Mucosa of descending colon (tissue), 3 donors: ENCODE measurements at regions not wholly inside any gene's neighbourhood (a gene's known extent, or its start where the extent isn't known, plus 50 kb on each side); places are given as distances from the start of the nearest gene placed in this dataset.
"Not testable (repeated sequence)": the region's sequence is repeated elsewhere in the genome, so short reads cannot be mapped to it uniquely, and the experiment has no call there.

Experiments used
- ATAC-seq: fragments of 200-7000 bp; cut with Tn5 transposase; one replicate; pipeline ENCODE4 v1.9.1; 2020; ENCODE audit warnings: mild to moderate bottlenecking, moderate library complexity
- DNase-seq, 3 donors: peaks; one replicate each; pipeline ENCODE4 v3.0.0-alpha.2; 2020
- H3K36me3 ChIP-seq: fragments of 200-600 bp; one replicate; pipeline ENCODE4 v1.8.0; 2021; ENCODE audit warnings: low read depth, mild to moderate bottlenecking
- H3K4me1 ChIP-seq: fragments of 200-600 bp; one replicate; pipeline ENCODE4 v1.8.0; 2021; ENCODE audit warnings: low read depth, mild to moderate bottlenecking
- H3K4me3 ChIP-seq: fragments of 200-600 bp; one replicate; pipeline ENCODE4 v1.8.0; 2021; ENCODE audit warnings: mild to moderate bottlenecking
- H3K9me3 ChIP-seq: fragments of 200-600 bp; one replicate; pipeline ENCODE4 v1.8.0; 2021; ENCODE audit warnings: mild to moderate bottlenecking
- intact Hi-C, 2 donors: fragments of 100-400 bp; cut with DNase I in 1 of 2; cut with micrococcal nuclease in 1 of 2; formaldehyde crosslinking; loops; one replicate each; pipeline versions ENCODE4 v1.11.0 to v1.11.1; 2022; cut with DNase I, micrococcal nuclease
- TF ChIP-seq, protein P1 (sequence below): fragments of 200-600 bp; IDR thresholded peaks from one replicate; pipeline ENCODE4 v1.8.0; 2022; ENCODE audit warnings: antibody characterized with exemption, mild to moderate bottlenecking
- donor health status: DM: no; HTN: no; CAD: no; lungs with moderate emphysema.
- donor health status: DM: no; HTN: no; CAD: no.
- donor health status: DM: no; HTN: yes; CAD: no.

DNA sequence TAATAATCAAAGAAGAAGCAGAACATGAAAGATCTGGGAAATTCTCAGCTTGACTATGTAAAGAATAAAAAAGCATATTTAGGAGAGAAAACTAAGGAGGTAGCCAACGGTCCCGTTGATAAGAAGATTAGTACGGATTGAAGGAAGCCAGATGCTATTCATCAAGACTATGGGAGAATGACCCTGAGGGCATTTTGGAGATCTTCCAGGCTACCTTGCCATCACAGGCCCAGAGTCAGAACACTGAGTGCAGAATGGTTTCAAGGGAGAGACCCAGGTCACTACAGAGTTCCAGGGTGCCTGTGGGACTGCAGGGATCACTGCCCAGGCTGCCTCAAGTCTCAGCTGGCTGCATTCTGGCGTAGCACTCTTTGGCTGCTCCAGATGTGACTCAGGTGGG is 752.9 kb upstream of the ARPP21 start:
- TF ChIP-seq, protein P1, sequence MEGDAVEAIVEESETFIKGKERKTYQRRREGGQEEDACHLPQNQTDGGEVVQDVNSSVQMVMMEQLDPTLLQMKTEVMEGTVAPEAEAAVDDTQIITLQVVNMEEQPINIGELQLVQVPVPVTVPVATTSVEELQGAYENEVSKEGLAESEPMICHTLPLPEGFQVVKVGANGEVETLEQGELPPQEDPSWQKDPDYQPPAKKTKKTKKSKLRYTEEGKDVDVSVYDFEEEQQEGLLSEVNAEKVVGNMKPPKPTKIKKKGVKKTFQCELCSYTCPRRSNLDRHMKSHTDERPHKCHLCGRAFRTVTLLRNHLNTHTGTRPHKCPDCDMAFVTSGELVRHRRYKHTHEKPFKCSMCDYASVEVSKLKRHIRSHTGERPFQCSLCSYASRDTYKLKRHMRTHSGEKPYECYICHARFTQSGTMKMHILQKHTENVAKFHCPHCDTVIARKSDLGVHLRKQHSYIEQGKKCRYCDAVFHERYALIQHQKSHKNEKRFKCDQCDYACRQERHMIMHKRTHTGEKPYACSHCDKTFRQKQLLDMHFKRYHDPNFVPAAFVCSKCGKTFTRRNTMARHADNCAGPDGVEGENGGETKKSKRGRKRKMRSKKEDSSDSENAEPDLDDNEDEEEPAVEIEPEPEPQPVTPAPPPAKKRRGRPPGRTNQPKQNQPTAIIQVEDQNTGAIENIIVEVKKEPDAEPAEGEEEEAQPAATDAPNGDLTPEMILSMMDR = no peak
- intact Hi-C loops = no loop called here
- Histone ChIP-seq H3K4me3 (no peak overlapping the region), H3K36me3 (no peaks in the 10 kb centered on the region), H3K9me3 (no peaks in the 10 kb centered on the region), H3K4me1 (no peaks in the 10 kb centered on the region)
- DNase-seq = no peak
- no peak for ATAC-seq

DNA sequence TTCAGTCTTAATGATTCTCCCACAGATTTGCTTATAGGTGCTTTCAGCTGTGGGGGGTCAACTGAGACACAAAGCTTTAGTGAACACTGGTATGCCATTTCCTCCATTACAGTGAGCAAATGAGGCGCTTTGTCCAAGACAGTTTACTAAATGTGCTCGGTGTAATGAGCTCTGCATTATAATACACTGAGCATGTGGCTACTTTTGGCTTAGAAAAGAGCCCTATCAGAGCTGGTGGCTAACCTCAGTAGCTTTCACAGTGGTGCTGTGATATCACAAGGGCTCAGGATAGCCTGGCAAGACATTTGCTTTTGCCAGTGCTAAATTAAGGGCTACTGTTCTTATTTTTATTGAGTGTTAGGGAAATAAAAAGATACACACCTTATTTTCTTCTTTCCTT is 749.7 kb upstream of the ARPP21 start:
- intact Hi-C loops = no loop called here

DNA sequence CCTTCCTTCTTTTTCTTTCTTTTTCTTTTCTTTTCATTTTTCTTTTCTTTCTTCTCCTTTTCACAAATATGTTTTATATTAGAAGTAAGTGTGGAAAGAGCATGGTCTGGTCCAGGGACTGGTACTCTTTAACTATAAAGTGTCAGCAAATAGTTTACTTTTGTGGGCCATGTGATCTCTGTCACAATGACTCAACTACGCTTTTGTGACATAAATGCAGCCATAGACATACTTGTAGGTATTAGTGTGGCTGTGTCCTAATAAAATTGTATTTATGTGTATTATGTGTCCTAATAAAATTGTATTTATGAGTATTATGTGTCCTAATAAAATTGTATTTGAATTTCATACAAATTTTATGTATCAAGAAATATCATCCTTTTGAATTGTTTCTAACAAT is 749.1 kb upstream of the ARPP21 start:
- Histone ChIP-seq H3K4me1 (no peaks in the 10 kb centered on the region), H3K36me3 (no peaks in the 10 kb centered on the region), H3K9me3 (no peaks in the 10 kb centered on the region), H3K4me3 (no peak overlapping the region)
- ATAC-seq (no peak), DNase-seq (no peak)
- TF ChIP-seq, protein P1 = no peak
- intact Hi-C loops = no loop called here

More for the DNA sequence above, 749.7 kb upstream of the ARPP21 start:
- Histone ChIP-seq H3K4me3 (no peak overlapping the region), H3K36me3 (no peaks in the 10 kb centered on the region), H3K4me1 (no peaks in the 10 kb centered on the region), H3K9me3 (no peaks in the 10 kb centered on the region)
- DNase-seq = no peak
- no peak for ATAC-seq
- TF ChIP-seq, protein P1 = no peak

DNA sequence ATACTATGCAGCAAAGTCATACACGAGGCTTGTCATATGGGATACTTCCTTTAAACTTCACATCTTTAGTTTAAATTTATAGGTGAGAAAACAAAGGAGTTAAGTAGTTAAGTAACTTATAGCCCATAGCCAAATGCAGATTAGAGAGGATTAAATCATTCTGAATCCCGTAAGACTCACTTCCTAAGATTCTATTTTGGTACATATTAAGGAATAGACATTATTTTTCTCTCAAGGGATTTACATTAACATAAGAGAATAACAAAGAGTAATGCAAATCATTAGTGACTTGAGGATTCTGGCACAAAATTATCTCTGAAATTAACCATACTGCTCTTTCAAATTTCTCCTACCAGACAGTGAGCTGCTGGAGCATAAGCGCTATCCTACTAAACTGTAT is 747.4 kb upstream of the ARPP21 start:
- TF ChIP-seq, protein P1 = no peak
- Histone ChIP-seq H3K4me1 (no peaks in the 10 kb centered on the region), H3K36me3 (no peaks in the 10 kb centered on the region), H3K9me3 (no peaks in the 10 kb centered on the region), H3K4me3 (no peak overlapping the region)
- DNase-seq (no peak), ATAC-seq (no peak)
- intact Hi-C loops = no loop called here

DNA sequence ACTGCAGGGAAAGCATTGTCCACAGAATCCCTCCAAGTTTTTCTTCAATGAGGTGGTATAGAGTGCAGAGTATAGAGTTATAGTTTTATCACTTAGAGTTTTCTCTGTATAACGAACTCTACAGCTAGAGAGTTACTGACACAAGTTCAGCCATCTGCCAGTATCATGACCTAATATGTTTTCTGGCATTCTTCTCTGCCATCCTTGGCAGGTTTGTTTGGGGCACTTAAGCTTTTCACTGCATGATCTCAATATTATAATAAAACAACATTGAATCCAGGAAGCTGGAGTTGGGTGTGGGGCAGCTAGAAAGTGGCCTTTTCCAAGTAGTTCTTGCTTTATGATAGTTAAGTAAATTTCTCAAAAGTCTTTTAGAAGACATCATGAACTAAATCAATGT is 743.5 kb upstream of the ARPP21 start:
- intact Hi-C loops = no loop called here
- Histone ChIP-seq H3K4me3 (no peak overlapping the region), H3K36me3 (no peaks in the 10 kb centered on the region), H3K9me3 (no peaks in the 10 kb centered on the region), H3K4me1 (no peaks in the 10 kb centered on the region)
- ATAC-seq = no peak
- TF ChIP-seq, protein P1 = no peak
- no peak for DNase-seq

DNA sequence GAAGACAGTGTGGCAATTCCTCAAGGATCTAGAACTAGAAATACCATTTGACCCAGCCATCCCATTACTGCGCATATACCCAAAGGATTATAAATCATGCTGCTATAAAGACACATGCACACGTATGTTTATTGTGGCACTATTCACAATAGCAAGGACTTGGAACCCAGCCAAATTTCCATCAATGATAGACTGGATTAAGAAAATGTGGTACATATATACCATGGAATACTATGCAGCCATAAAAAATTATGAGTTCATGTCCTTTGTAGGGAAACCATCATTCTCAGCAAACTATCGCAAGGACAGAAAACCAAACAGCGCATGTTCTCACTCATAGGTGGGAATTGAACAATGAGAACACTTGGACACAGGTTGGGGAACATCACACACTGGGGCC is 729.6 kb upstream of the ARPP21 start:
- intact Hi-C loops, DNase-seq, H3K4me3 ChIP-seq, H3K36me3 ChIP-seq, ATAC-seq, H3K9me3 ChIP-seq, H3K4me1 ChIP-seq: not testable (repeated sequence)
